GM19328 (cell line): ENCODE measurements at regions not wholly inside any gene's neighbourhood (a gene's known extent, or its start where the extent isn't known, plus 50 kb on each side); places are given as distances from the start of the nearest gene placed in this dataset.

Experiments used
- ATAC-seq: cut with Tn5 transposase; IDR thresholded peaks from one replicate; pipeline ENCODE4 v1.9.1; 2021; ENCODE audit warnings: mild to moderate bottlenecking, moderate library complexity; ENCODE audit not compliant: unreplicated experiment

DNA sequence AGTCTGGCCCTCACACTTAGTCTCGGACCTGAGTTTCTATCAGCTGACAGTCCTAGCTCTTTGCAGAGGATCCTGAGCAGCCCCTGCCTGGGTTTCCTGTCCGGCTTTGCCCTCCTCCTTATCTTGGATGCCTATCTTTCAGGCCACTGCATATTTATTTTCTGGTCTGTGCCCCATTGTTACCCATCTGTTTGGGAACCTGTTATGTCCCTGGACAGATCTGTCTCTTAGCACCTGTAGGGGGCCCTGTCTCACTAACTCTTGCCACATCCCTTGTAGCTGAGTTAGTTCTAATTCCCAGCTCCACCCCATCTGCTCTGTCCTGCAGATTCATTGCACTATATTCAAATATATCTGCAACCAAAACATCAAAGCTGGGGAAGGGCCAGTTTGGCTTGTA is 514.9 kb upstream of the LCORL start:
- ATAC-seq: no peak

DNA sequence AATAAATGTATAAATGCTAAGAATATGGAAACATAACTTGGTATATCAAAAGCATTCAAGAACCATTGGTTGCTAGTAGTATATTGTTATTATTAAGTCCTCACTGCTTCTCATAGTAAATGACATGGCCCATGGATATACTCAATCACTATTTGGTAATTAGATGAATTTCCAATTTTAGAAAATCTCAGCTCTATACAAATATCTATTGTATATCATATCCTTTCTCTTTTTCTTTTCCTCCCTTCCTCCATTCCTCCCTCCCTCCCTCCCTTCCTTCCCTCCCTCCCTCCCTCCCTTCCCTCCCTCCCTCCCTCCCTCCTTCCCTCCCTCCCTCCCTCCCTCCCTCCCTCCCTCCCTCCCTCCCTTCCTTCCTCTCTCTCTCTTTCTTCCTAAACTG is 514.4 kb upstream of the LCORL start:
- no peak for ATAC-seq

DNA sequence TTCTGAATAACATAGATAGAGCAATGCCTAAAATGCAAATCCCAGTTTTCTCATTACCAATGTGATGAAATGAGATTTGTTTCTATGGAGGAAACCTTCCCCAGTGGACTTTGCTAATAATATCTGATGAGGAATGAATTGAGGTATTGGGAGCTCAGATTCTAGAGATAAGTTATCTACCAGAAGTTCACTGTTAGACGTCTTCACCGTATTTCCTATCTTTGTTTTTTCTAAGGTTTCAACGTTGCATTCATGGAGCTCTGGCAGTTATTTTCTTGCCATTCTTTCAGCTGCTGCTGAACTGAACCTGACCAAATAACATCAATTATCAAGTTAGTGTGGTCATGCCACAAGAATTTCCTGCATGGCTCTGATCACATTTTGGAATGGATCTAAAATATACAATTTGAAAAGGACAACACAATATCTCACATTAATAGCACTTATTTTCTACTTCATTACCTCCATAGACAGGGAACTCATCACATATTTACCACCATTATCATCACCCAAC is 511.8 kb upstream of the LCORL start:
- no peak for ATAC-seq

DNA sequence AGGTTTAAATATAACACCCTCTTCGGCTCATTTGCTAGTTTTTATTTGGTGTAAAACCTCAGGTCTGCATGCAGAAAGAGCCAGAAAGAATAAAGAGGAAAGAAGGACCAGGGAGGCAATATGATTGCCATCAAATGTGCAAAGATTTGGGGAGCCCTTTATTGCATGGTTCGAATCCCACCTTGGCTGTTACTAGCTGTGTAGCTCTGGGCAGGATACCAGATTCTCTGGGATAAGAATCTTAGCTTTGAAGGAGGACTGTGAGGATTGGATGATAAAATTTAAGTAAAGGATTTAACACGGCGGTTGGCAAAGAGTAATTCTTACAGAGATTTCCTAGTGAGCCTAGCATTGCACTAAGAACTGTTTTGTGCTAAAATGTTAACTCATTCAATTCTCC is 510.2 kb upstream of the LCORL start:
- no peak for ATAC-seq

DNA sequence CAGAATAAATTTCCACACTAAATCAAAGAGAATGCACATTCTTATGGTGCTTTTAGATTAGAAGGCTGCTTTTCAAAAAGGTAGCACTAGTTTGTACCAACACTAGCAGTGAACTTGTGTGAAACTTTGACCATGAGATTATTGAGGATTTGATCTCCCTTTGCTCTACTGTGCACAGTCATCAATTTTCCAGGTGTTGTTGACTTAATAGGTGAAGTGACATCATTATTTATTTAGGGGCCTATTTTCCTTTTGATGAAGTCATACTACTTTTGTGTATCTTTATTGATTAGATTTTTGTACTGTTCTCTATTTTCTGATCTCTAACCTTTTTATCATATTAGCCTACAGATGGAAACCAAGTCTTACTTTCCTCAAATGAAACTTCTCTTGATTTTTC is 507.9 kb upstream of the LCORL start:
- no peak for ATAC-seq

GRCh38 chr4:18524667-18525066 is 503.1 kb upstream of the LCORL start:
- no peak for ATAC-seq

DNA sequence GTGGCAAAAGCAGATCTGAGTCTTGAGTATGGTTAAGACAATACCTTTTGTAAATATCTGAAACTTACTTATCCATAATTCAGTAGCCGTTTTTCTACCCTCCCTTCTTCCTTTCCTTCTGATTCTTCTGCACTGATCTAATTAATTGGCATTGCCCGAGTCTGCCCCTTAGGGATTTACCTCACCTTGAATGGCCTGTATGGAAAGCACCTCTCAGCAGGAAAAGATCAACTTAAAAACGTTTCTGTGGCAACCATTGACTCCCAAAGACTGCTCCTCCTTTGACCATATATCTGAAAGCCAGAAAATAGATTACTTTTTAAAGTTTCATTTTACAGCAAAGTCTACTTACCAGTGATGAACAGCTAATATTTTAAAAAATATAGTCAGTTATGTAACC is 496.5 kb upstream of the LCORL start:
- no peak for ATAC-seq

DNA sequence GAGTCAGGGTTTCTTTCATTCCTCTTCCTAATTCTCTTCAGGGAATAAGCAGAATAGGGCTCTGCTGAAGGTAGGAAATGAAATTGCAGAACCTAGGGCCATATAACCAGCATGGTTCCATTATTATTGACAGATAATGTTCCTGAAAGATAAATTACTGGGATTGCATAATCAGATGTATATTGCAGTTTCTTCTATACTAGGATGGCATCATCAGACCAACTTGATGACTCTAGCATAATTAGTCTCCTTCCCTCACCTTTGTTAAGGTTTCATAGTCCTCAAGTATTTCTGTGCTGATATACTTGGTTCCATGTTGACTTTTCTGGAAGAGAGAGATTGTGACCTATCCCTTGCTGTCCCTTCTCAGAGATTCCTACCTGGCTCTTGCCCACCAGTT is 492.3 kb upstream of the LCORL start:
- ATAC-seq: no peak

- ATAC-seq: no peak
Measured at GRCh38 chr4:18512718-18513117, 491.2 kb upstream of the LCORL start.

DNA sequence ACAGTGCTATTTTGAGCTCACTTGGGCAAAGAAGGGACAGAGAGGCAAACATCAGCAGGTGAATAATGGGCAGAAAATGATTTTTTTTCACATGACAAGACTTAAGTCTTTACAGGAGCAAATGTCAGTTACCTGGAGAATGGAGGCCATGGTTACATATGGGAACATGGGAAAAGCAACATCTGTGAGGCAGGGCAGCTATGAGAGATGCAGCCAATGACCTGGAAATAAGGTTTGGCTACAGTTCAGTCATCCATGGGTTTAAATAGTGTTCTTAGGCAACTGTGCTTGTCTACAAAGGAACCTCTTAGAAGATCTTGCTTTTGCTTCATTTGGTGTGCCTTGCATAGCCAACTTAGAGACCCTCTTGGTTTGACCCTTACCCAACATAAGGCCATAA is 490.2 kb upstream of the LCORL start:
- ATAC-seq: no peak

GRCh38 chr4:18508786-18509185 is 487.2 kb upstream of the LCORL start:
- no peak for ATAC-seq

- ATAC-seq: no peak
Measured at GRCh38 chr4:18480928-18481327, 459.4 kb upstream of the LCORL start.

DNA sequence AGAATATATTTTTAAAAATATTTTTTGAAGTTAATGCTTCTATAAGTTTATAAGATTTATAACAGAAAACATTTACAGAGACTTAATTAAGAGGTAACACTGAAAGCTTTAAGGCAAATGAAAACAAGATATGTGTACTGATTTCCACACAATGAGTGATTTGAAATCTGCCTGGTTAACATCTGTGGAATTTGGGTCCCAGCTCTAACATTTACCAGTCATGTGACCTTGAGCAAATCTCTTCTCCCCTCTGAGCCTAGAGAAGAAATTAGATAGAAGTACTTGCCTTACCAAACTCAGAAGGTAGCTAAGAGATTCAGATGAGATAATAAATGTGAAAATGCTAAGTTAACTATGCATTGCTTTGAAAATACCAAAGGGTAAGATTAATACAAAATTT is 458.8 kb upstream of the LCORL start:
- no peak for ATAC-seq

GRCh38 chr4:18479825-18480224 is 458.3 kb upstream of the LCORL start:
- no peak for ATAC-seq

DNA sequence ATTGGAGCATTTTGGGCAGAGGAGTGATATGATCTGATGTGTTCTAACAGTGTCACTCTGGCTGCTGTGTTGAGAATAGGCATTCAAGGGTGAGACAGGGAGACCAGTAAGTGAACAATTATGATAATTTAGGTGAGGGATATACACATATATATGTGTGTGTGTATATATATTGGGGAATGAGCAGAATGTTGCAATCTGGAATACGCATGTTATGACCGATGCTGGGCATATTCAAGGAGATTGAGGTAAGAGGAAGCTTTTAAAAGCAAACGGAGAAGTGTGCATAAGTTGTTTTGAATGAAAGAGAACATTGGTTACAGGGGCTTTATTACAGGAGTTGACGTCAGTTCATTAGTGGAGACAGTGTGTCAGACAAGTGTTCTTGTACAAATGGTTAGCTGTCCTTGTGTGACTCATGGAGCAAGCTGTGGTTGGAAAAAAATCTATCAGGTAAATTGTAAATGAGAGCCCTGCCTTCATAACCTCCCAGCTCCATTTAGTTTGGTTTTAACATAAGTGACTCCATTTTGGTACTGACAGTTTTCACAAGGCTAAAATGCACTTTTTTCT is 442.5 kb upstream of the LCORL start:
- no peak for ATAC-seq

DNA sequence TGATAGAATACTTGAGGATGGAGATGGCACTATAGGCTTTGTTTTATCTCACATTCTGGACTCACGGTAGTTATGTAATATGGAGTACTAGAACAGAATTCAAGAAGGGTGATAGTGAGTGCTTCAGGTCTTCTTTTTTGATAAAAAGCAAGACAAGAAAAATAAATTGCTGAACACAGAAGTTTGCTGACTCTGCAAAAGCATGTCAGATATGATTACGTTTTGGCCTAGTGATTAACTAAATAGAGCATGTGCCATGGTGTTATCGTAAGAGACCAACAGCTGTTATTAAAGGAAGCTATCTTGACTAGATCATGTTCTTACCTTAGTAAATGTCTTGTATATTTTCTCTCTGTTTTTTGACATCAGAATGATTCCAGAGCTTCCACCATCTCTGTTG is 436.9 kb upstream of the LCORL start:
- no peak for ATAC-seq

GRCh38 chr4:18454349-18454748 is 432.8 kb upstream of the LCORL start:
- ATAC-seq: no peak

GRCh38 chr4:18445110-18445509 is 423.6 kb upstream of the LCORL start:
- no peak for ATAC-seq

GRCh38 chr4:18444206-18444605 is 422.7 kb upstream of the LCORL start:
- no peak for ATAC-seq

GRCh38 chr4:18442957-18443356 is 421.4 kb upstream of the LCORL start:
- ATAC-seq: no peak

GRCh38 chr4:18441676-18442075 is 420.1 kb upstream of the LCORL start:
- ATAC-seq: no peak

DNA sequence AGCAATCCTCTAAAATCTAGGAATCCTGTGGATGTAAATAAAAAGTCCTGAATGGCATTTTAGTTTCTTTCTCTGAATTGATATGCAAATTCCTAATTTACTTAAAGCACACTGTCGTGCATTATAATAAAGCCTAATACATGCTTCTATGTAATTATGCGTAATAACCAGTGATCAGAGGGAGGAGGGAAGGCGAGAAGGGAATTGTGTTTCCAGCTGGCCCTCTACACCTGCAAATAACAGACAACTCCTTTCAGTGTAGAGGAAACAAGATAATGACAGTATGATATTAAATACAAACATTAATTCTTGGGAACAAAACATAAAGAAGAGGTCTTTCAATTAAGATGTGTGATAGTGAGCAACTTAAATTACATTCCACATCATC is 419.6 kb upstream of the LCORL start:
- no peak for ATAC-seq

DNA sequence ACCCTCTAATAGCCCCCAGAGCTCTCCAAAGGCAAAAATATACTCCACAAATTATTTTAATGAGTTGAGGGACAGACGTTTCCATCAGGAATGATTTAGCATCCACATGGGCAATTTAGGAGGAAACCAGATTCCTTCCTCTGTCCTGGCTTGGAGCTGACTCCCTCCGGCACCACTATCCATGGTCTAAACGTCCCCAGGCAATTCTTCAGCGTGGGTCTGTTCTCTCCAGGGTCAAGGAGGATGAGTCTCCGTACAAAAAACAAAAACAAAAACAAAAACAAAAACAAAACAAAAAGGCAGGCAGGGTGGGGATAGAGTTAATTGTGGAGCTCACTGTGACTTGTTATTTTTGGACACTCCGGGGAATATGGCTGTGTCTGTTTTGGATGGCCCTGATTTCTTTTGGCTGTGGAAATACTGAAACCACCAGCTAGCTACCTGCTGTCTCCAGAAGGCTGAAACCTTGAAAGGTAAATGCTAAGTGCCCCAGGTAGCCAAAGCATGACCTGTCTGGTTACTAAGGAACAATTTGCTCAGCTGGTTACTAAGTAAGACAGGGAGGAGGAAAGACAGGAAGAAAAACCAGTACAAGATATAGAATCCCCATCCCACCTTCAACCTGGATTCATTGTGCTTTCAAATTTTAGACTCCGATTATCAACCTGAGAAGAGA is 419.1 kb upstream of the LCORL start:
- ATAC-seq: no peak
